ENCODE measurements at regions not wholly inside any gene's neighbourhood (a gene's known extent, or its start where the extent isn't known, plus 50 kb on each side); places are given as distances from the start of the nearest gene placed in this dataset.

GRCh38 chr5:2299388-2300220, 416.9 kb upstream of the IRX4 start:
- no peak for TF ChIP-seq CTCF (IDR thresholded peaks at IDR 0.05; ENCODE audit: insufficient read depth, low read depth, low read length)
- TF ChIP-seq EZH2 (IDR thresholded peaks at IDR 0.05; ENCODE audit: insufficient read depth, low read length) = no peak

All from astrocyte (in vitro differentiated cells and primary cell).